HG02852 (cell line): ENCODE measurements at regions not wholly inside any gene's neighbourhood (a gene's known extent, or its start where the extent isn't known, plus 50 kb on each side); places are given as distances from the start of the nearest gene placed in this dataset.

ENCODE experiments used
- ATAC-seq: cut with Tn5 transposase; IDR thresholded peaks from one replicate; pipeline ENCODE4 v1.9.1; 2021; ENCODE audit warnings: mild to moderate bottlenecking, moderate library complexity; ENCODE audit not compliant: unreplicated experiment

GRCh38 chr7:46485481-46486065 is 564.5 kb upstream of the IGFBP3 start:
- ATAC-seq, result no peak

GRCh38 chr7:46484906-46485305 is 563.8 kb upstream of the IGFBP3 start:
- no peak for ATAC-seq

GRCh38 chr7:46480619-46481018 is 559.5 kb upstream of the IGFBP3 start:
- ATAC-seq, result no peak

- no peak for ATAC-seq
Observed at GRCh38 chr7:46479680-46480079, 558.6 kb upstream of the IGFBP3 start.

DNA sequence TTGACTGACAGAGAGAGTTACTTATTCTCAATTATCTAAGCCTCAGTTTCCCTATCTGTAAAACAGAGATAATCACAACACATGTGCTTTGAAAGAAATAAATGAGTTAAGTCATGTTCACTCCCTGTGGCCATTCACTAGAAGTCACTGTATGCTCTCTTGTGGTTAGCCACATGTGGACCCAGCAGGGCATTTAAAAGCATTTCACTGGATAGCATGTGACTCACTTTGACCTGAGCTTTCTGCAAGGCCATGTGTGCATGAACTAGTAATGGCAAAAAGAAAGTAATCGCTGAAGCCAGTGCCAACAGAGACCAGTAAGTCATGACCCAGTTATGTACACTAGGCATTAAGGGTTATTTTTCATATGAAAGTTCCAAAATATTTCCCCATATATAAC is 557.0 kb upstream of the IGFBP3 start:
- ATAC-seq, result no peak

DNA sequence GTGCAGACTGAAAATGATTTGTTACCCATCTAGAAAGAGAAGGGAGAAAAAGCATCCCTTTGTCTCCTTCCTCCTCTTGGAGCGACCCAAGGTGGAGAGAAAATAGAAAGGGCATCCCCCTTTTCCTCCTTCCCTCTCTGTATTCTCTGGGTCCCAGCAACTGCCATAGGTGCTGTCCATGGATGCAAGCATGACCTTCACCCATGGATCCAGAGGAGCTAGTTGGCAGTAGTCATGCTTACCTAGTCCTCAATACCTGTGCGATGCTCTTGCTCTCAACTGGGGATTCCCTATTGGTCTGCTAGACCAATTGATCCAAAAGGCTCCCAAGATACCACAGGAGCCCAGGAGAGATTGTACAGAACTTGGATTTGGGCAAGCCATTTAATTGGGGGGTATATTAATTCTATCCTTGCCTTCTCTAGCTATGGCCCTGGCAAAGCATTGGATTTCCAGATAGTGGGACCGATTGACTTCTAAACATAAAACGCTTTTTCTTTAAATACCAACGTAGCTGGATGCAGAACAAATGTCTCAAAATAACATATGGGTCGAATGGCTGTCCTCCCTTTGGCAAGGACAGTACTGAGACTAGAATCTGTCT is 547.8 kb upstream of the IGFBP3 start:
- no peak for ATAC-seq

GRCh38 chr7:46463170-46463569 is 542.1 kb upstream of the IGFBP3 start:
- no peak for ATAC-seq

DNA sequence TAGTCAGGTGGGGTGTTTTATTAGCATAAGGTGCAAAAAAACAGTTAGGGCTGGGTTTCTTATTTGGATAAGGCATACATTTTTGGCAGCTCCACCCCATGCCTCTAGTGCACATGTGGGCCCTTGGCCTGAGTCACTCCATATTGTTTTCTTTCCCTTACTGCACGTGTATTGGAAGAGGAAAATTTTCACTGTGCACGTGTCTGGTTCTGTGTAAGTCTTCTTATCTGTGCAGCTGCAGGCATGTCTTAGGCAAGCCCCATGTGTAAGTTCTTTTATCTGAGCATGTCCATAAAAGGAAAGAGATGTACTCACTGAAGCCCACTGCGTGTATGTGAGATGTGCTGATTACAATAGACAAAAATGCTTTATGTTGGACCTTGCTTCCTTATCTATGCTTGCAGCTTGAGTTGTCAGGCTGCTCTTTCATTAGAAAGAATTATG is 540.3 kb upstream of the IGFBP3 start:
- no peak for ATAC-seq

DNA sequence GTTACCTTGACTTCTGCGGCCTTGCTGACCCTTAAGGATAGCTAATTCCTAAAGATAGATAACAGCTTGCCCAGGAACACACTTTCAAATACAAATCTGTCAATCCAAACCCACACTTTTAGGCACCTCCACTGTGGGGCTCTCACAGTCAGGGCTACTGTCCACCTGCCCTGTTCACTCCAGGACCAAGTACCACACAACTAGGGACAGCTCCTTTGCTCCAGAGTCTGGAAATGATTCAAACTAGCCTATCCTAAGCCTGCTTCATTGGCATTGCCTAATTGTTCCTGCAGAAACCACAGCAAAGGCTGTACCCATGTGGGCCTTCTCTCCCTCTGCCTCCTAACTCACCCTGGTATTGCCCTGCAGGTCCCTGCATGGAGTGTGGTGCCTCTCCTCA is 538.9 kb upstream of the IGFBP3 start:
- ATAC-seq, result no peak

- no peak for ATAC-seq
Observed at GRCh38 chr7:46454816-46455215, 533.7 kb upstream of the IGFBP3 start.

DNA sequence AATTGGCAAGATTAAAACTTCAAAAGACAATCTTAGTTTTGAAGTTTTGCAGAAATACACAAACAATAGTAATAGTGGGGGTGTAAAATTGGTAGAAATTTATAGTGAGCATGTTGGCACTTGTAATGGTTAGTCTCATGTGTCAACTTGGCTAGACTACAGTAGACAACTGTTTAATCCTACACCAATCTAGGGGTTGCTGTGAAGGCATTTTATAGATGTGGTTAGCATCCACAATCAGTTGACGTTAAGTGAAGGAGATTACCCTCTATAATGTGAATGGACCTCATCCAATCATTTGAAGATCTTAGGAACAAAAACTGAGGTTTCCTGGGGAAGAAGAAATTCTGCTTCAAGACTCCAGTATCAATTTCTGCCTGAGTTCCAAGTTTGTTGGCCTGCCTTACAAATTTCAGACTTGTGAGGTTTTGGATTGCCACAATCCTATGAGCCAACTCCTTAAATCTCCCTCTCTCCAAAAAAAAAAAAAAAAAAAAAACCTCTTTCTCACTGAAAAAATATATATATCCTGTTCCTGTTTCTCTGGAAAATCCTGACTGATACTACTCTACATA is 531.6 kb upstream of the IGFBP3 start:
- ATAC-seq, result no peak

DNA sequence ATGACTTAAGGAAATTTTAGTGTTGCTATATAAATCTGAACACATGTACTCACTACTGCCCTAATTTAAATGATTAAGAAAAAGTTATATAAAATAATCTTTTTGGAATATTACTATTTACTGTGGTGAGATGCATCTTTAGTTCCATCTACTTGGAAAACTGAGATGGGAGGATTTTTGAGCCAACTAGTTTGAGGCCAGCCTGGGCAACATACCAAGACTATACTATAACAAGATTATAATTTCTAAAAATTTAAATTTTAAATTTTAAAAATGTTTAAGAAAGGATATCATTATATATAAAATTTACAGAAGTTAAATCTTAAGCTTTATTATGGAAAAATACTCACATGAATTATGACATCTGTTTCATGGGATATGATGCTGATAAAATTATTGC is 530.8 kb upstream of the IGFBP3 start:
- ATAC-seq, result no peak

GRCh38 chr7:46450886-46451285 is 529.8 kb upstream of the IGFBP3 start:
- no peak for ATAC-seq

DNA sequence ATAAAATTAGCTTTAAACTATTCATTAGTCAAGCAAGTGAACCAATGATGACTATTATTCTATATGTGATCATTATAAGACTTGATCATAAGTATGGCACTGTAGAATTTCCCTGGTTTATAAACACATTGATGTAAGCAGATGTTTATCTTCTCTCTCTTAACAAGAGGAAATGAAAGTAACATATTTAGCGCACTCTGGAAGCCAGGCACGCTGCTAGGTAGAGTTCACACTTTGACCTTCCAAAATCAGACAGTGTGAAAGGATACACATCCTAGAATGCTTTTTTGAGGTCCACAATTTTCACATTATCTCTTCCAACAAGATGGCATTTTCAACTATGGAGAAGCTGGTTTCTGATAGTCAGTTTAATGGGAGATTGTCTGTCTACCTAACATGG is 529.4 kb upstream of the IGFBP3 start:
- no peak for ATAC-seq

- no peak for ATAC-seq
Observed at GRCh38 chr7:46449743-46450142, 528.7 kb upstream of the IGFBP3 start.

GRCh38 chr7:46448478-46448877 is 527.4 kb upstream of the IGFBP3 start:
- ATAC-seq, result no peak

- ATAC-seq, result no peak
Observed at GRCh38 chr7:46446151-46446550, 525.1 kb upstream of the IGFBP3 start.

DNA sequence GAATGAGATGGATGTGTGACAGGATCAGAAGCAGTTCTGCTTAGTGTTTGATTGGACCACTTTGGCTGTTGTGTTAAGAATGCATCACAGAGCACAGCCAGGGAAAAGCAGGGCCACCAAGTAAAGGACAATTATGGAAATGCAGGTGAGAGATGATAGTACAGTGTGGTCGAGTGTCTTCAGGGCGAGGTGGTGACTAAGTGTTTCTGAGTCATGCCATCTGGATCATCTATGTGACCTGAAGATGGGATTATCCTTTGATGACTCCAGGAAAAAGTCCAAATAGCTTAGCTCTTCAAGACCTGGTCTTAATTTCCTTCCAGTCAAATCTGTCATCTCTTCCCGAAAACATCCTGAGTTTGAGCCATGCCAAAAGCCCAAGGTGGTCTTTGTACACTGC is 523.2 kb upstream of the IGFBP3 start:
- no peak for ATAC-seq

- no peak for ATAC-seq
Observed at GRCh38 chr7:46440186-46440585, 519.1 kb upstream of the IGFBP3 start.

- ATAC-seq, result no peak
Observed at GRCh38 chr7:46432708-46433107, 511.6 kb upstream of the IGFBP3 start.

- no peak for ATAC-seq
Observed at GRCh38 chr7:46428295-46428694, 507.2 kb upstream of the IGFBP3 start.

- ATAC-seq, result no peak
Observed at GRCh38 chr7:46424934-46425333, 503.9 kb upstream of the IGFBP3 start.
